Eye (tissue), 1 donor: ENCODE measurements at regions not wholly inside any gene's neighbourhood (a gene's known extent, or its start where the extent isn't known, plus 50 kb on each side); places are given as distances from the start of the nearest gene placed in this dataset.
"Not testable (repeated sequence)": the region's sequence is repeated elsewhere in the genome, so short reads cannot be mapped to it uniquely, and the experiment has no call there.

Experiments
- DNase-seq: peaks from one replicate; pipeline ENCODE4 v3.0.0-alpha.2; 2015

DNA sequence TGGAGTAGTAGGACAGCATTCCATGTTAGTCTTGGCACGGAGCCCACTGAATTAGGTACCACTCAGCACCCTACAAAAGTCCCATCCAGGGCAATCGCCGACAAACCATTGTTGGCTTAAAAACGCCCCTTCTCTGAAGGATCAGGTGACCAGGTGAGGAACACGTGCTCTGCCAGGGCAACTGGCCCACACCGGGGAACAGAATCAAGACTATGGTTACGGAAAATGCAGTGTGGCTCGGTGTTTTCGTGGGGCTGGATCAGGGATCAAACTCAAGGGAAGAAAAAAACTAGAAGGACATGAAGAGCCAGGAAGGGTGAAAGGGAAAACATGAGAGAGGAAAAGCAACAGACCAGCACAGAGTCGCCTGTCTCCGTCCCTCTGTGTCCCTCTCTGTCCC lies 177.8 kb upstream of the ARID1B start:
- no peak for DNase-seq

DNA sequence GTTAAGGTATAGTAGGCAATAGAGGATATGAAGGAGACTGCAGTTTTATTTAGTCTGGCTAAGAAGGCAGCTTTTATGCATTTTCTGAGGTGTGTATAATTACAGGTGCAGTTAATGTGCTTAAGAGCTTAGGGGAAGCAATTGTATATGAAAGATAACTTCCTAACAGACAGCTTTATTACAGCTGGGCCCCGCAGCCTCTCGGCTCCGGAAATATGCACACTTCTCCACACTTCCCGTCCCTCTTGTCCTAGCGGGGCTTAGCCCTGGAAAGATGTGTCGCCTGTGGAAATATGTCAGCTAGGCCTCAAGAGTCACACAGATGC lies 178.4 kb upstream of the ARID1B start:
- DNase-seq: no peak

DNA sequence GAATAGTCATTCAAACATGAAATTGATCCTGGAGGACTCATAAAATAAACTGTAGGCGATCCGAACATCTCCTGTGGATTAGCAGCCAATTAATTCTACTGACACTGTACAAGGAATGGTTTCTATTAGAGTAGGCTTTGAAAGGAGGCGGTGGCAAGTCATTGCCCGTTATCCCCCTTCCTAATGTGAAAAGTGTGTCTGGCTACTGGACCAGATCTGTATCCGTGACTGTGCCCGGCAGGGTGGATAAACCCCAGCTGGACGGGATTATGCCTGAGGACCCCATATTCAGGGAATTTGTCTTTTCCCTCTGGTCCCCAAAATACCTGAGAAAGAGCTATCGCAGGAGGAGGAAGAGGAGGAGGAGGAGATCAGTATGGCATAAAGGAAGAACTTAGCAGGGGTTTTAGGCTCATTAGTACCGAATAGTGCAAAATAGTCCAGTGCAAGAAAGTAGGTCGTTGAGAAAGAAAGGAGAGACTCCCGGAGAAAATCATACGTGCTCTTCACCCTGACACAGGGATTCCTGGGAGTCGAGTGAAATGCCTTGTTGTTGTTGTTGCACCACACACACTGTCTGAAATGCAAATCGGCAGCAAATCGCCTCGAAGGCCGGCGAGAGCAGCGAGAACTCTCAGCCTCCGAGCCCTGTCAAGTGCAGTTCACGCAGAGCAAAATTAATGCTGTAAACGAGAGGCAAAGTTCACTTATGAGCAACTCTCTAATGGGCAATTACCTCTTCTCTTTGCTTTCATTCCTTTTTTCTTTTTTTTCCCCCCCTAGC lies 178.9 kb upstream of the ARID1B start:
- peak; percentile 76 for DNase-seq

DNA sequence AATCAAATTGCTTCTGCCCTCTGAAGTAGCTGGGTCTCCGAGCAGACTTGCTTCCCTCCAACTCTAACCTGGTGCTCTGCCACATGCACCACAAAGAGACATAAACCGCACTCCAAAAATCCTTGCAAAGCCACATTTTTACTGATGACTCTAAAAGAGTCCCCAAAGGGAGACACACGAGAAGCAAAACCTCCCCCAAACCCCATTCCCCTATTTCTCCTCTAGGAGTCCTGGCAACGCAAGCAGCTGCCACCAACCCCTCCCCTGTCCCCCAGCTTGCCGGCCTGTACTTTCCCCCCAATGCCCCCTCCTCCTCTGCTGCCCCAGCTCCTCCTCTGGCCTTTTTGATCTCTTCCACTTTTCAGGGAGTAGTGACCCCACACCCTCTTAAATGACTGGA lies 180.1 kb upstream of the ARID1B start:
- DNase-seq: no peak

DNA sequence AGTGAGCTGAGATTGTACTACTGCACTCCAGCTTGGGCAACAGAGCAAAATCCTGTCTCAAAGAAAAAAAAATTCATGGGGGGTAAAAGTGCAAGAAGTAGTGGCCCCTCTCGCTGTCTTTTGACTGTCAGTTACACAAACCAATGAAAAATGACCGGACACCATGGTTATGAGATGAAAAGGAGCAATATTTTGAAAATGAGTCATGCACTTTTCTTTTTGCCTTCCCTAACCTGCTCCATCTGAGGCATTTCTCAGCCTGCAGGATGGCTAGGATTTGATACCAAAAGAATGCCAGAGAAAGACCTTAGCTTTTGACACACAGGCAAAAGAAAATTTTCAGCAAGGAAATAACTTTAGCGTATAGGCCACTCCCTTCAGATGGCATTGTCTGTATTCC lies 181.7 kb upstream of the ARID1B start:
- no peak for DNase-seq

DNA sequence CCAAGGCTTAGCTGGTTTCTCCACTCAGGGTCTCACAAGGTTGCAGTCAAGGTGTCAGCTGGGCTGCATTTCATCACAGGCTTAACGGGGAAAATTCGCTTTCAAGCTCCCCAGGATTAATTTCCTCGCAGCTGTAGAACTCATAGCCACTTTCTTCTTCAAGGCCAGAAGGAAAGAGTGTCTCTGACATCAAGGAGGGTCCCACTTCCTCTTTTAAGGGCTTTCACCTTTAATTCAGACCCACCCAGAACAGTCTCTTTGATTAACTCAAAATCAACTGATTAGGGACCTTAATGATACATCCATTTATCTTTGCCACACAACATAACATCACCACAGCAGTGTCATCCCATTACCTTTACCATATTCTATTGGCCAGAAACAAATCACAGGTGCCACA lies 183.3 kb upstream of the ARID1B start:
- no peak for DNase-seq

DNA sequence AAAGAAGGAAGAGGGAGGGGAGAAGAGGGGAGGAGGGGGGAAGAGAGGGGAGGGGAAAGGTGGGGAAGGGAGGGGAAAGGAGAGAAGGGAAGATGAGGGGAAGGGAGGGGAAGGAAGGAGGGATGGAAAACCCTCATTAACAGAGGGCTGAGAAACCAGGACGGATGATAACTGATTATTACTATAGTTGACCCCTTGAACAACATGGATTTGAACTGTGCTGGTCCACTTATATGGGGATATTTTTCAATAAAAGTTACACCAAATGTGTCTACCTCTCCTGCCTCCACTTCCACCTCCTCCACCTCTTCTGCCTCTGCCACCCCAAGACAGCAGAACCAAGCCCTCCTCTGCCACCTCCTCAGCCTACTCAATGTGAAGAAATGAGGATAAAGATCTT lies 184.1 kb upstream of the ARID1B start:
- DNase-seq: no peak

DNA sequence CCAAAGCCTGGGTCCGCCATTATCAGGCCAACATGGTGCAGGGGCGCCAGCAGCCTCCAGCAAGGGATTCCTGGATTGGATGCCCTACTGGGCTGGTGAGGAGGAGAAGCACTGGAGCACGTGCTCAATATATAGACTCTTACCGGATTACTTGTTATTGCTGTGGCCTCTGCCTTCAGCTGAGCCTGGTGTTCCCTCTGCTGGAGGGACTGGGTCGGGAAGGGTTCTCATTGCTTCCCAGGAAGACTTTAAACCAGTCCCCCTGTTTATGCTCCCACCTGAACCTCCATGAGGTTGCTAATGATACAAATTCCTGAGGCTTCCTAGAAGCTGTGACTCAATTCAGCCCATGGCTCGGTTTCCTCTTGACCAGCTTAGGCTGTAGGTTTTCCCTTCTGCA lies 186.7 kb upstream of the ARID1B start:
- DNase-seq: no peak

DNA sequence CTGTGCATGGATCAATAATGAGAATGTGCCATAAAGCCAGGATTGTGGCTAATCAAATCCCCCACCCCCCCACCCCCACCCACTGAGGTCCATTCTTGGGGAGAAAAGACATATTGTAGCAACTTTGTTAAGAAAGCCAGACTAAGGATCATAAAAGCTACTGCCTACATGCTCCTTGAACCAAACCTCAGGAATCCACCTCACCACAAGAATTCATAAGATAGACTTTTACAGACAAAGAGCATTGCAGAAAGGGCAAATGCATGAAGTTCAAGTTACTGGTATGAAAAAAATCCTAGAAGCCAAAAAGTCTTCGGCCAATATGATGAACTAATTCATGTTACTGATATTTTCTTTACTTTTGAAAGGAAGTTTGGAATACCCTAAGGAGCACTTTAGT lies 187.9 kb upstream of the ARID1B start:
- DNase-seq: no peak

DNA sequence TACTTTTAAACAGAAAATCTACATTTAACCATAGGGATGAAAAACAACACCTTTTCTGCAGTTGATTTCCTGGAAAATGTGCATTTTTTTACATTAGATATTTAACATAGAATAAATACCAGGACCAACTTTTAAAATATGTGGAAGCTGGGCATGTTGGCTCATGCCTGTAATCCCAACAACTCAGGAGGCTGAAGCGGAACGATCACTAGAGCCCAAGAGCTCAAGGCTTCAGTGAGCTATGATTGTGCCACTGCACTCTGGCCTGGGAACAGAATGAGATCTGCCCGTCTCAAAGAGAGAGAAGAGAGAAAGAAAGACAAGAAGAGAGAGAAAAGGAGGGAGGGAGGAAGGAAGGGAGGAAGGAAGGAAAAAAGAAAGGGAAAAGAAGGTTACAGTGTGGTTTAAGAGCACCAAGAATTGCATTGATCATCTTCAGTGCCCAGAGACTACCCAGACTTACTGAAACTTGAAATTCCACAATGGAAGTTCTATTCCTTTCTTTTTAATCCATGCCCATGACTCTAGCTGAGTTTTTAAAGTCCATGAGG lies 189.4 kb upstream of the ARID1B start:
- no peak for DNase-seq

DNA sequence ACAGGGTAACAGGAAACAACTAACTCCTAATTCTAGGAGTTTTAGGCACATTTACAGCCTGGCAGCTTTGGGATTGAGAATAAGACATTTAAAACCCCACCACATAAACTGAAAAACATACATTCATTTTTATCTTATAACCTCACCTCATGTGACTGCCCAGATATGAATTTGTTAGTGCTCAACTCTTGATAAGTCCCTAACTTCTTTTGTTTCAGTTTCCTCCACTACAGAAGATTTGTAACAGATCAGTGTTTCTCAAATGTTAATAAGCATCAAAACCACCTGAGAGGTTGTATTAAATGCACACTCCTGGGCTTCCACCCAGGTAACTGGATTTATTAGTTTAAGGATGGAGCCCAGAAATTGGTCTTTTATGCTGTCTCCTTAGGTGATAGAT lies 190.1 kb upstream of the ARID1B start:
- DNase-seq: no peak

DNA sequence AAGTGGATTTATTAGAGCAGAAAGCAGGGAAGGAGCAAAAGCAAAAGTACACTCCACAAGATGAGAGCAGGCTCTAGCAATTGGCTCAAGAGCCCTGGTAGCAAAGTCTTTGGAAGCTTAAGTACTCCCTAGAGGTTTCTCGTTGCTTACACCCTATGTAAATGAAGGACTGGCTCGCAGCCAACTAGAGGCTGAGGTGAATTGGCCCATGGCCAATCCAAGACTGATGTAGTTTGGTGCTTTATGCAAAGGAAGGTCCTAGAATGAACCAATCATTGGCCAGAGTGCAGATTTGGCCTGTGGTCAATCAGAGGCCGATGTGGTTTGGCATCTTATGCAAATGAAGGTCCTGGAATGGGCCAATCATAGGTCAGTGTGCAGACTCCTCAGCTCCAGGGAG lies 191.3 kb upstream of the ARID1B start:
- no peak for DNase-seq

DNA sequence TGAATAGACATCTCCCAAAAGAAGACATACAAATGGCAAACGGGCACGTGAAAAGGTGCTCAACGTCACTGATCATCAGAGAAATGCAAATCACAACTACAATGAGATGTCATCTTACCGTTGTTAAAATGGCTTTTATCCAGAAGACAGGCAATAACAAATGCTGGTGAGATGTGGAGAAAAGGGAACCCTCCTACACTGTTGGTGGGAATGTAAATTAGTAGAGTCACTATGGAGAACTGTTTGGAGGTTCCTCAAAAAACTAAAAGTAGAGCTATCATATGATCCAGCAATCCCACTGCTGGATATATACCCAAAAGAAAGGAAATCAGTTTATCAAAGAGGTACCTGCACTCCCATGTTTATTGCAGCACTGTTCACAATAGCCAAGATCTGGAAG lies 193.1 kb upstream of the ARID1B start:
- DNase-seq: not testable (repeated sequence)

DNA sequence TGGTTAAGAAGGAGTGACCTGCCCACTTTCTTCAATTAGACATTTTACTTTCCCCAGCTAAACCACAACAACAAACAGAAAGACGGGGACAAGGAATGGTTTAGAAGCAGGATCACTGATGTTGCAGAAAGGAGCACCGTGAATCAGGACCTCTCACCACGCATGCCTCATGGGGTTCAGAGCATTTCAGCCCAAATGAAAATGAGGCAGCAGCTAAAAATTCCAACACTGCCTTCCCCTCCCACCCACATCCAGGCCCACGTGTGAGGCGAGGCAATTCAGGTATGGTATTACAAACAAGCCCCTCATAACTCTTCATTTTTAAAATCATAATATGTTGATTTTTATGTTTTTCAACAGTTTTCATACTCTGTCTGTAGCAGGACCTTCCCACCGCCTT lies 194.1 kb upstream of the ARID1B start:
- no peak for DNase-seq

DNA sequence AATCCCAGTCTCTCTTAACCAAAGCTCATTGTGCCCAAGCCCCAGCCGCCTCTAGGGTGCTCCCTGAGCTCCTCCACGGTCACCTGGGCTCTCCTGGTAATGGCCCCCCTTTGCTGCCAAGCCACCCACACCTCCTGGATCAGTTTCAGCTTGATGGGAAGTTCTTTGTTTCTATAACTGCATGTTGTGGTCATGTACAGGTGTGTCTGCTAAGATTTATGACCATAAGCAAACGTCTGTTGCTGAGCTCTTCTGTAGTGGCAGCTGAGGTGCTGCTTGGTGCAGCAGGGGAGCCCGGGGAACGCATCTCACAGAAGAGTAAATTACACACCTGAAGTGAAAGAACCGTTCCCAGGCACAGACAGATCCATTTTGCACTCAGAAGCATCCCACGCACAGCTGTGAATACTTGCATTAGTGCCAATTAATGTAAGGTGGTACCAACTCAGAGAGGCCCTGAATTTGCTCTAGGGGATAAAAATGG lies 194.6 kb upstream of the ARID1B start:
- DNase-seq: no peak

DNA sequence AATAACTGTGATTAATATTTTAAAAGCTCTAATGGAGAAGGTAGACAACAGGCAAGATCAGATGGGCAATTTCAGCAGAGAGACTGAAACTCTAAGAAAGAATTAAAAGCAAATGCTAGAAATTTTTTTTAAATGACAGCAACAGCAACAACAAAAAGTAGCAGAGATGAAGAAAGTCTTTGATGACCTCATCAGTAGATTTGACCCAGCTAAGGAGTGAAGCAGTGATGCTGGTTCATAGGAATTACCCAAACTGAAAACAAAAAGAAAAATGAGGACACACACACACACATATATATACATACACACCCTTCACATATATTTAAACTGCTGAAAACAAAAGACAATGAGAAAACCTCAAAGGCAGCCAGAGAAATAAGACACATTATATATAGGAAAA lies 197.6 kb upstream of the ARID1B start:
- DNase-seq: no peak

DNA sequence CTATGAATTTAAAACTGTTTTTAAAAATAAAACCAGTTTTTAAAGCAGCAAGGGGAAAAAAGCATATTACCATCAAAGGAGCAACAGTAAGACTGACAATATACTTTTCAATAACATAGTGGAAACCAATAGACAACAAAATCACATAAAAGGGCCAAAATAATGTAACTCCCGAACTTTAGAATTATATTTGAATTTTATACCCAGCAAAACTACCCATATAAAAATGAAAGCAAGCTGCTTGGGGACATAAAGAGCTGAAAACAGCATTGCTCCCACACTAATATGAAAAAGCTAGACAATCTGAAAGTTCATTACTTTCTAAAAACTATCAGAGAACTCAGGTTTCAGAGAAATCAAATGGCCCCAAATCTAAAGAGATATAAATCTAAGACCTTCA lies 199.4 kb upstream of the ARID1B start:
- no peak for DNase-seq

DNA sequence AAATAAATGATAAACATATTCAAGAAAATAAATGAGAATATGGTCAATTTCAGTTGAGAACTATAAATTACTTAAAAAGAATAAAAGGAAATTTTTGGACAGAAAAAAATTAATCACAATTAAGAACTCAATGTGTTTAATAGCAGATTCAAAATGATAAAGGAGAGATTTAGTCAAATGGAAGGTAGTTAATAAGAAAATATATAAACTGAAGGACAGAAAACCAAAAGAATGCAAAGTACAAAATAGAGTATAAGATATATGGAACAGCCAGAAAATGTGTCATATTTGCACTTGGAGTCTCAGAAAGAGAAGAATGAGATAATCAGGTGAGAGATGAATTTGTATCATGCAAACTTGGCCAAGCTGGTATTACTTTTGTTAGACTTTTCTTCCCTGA lies 201.8 kb upstream of the ARID1B start:
- no peak for DNase-seq

DNA sequence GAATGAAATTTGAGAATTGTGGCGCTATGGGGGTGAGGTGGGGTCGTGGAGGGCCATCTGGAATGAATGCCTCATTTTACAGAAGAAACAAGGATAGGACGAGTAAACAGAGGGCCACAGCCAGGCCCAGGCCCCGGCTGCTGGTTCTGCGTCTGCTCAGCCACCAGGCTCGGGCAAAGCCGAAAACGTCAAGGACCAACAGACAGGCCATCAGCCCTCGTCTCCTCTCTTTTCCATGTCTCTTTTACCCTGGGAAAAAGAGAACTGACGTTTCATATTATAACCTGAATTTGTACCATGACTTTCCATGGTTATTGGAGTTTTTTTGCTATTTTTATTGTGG lies 212.4 kb upstream of the ARID1B start:
- DNase-seq: no peak

DNA sequence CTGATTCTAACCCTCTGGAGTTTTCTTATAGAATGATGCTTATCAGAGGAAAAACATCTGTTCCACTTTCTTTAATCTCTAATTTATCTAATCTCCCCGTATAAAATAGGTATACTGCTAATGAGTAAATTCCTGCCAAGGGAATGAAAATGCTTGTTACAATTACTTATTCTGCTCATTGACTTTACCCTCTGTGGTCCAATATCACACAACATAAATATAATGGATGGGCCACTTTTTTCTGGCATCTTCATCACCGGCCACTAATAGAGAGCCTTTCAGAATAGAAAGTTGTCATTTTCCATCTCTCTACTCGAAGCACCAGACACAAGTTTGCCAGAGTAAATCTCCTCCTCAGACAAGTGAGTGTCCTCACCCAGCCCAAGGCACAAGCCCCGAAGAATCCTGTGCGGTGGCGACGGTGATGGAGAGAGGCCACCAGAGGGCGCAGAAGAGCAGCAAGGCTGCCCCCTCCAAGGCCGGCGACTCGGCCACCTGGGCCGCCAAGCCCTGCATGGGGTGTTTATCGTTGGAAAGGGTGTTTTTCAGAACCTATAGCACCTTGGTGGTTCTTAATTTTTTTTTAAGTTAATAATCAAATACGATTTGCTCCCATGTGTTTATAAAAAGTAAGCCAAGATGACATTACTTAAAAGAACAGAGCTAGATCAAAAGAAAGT lies 212.9 kb upstream of the ARID1B start:
- DNase-seq: peak; percentile 91

DNA sequence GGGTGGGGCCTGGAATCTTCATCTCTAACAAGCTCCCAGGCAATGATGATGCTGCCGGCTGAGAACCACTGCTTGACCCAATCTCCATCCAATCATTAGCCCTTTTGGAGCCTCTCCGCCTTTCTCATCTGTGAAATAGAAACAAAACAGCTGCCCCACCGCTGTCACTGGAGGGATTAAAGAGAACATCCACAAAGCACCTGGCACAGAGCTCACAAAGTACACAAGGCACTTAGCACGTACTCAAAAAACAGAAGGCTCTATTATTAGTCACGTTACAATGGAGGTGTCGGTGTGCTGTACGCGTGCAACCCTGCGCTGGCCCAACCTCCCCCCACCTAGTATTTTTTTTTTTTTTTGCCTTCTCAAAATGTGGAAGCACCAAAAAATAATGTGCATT lies 213.5 kb upstream of the ARID1B start:
- DNase-seq: no peak

DNA sequence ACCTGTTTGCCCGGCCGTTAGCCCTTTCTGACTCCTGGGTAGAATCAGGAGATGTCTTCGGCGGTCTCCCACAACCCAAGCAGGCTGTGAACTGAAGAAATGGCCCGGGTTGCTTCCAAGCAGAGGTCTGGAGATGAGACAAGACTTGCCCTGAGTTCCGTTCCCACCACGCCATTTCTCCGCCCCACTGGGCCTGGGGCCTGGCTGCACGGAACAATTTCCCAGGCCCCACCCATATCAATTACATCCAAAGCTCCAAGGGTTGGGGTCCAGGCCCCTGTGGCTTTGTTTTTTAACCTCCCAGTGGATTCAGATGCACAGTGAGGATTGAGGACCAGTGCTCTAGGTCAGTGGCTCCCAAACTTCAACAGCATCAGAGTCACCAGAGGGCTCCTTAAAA lies 214.5 kb upstream of the ARID1B start:
- DNase-seq: no peak

DNA sequence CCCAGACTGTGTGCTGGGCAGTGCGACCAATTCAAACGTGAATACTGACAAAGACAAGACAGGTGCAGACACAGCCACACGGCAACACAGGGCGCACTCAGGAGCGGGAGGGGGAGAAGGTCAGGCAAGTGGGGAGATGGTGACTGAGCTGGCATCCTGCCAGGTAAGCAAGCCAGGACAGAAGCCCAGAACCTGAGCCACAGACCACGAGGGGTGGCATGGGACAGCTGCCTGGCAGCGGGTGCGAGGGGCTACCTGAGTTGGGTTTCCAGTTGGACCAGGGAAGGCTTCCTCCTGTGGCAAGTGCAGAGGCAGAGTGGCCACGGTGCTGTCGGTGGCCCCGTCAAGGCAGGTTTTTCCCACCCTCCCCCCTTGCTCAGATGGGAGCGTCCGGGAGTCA lies 215.2 kb upstream of the ARID1B start:
- no peak for DNase-seq

DNA sequence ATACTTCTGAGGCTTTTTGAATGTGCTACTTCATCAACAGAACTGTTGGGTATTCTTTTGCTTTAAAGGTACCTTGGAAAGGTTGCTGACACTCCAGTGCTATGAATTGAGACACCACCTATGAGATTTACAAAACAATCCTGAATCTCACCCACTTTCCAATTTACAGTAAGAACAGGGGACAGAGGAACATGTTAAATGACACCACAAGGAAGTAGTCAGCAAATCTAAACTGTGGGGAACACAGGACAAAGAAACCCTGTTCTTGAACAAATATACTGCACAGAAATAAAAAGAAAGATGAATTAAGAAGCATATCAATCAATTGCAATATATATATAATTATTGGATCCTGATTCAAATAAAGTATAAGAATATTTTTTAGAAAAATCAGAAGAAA lies 216.7 kb upstream of the ARID1B start:
- DNase-seq: no peak
